Parathyroid adenoma (tissue), 2 donors: ENCODE measurements at regions not wholly inside any gene's neighbourhood (a gene's known extent, or its start where the extent isn't known, plus 50 kb on each side); places are given as distances from the start of the nearest gene placed in this dataset.

Experiments
- H2AFZ ChIP-seq: fragments of 300-600 bp; sonication (generic); one replicate; pipeline ENCODE4 v1.7.0; 2017; ENCODE audit warnings: antibody characterized with exemption, mild to moderate bottlenecking
- H3K27ac ChIP-seq: fragments of 300-600 bp; sonication (generic); one replicate; pipeline ENCODE4 v1.7.0; 2017
- H3K27me3 ChIP-seq: fragments of 300-600 bp; sonication (generic); one replicate; pipeline ENCODE4 v1.7.0; 2017; ENCODE audit warnings: low read length; ENCODE audit not compliant: control insufficient read depth, insufficient read depth
- H3K36me3 ChIP-seq: fragments of 300-600 bp; sonication (generic); one replicate; pipeline ENCODE4 v1.7.0; 2017; ENCODE audit warnings: low read length; ENCODE audit not compliant: control insufficient read depth, insufficient read depth
- H3K4me1 ChIP-seq: fragments of 300-600 bp; sonication (generic); one replicate; pipeline ENCODE4 v1.7.0; 2017; ENCODE audit warnings: control low read depth
- H3K4me2 ChIP-seq: fragments of 300-600 bp; sonication (generic); one replicate; pipeline ENCODE4 v1.7.0; 2017; ENCODE audit warnings: low read length
- H3K4me3 ChIP-seq: fragments of 300-600 bp; sonication (generic); one replicate; pipeline ENCODE4 v1.7.0; 2017; ENCODE audit warnings: low read depth, low read length
- H3K79me2 ChIP-seq: fragments of 300-600 bp; sonication (generic); one replicate; pipeline ENCODE4 v1.7.0; 2017; ENCODE audit warnings: control low read depth
- H3K9ac ChIP-seq: fragments of 300-600 bp; sonication (generic); one replicate; pipeline ENCODE4 v1.7.0; 2017; ENCODE audit warnings: mild to moderate bottlenecking
- H3K9me3 ChIP-seq: fragments of 300-600 bp; sonication (generic); one replicate; pipeline ENCODE4 v1.7.0; 2017; ENCODE audit warnings: low read length; ENCODE audit not compliant: control insufficient read depth
- CTCF ChIP-seq: fragments of 300-600 bp; sonication (generic); IDR thresholded peaks from one replicate; pipeline ENCODE4 v1.7.0; 2017; ENCODE audit warnings: antibody characterized with exemption, mild to moderate bottlenecking
- donor health status: primary hyperparathyroidism.

GRCh38 chr4:96149894-96150293 lies 310.0 kb downstream of the PDHA2 start:
- H3K27me3 ChIP-seq, result no peaks in the 10 kb centered on the region
- no peak overlapping the region for H3K27ac ChIP-seq
- H3K36me3 ChIP-seq, result no peaks in the 10 kb centered on the region
- H2AFZ ChIP-seq, result no peak overlapping the region
- H3K9me3 ChIP-seq, result no peaks in the 10 kb centered on the region
- no peak overlapping the region for H3K9ac ChIP-seq
- H3K79me2 ChIP-seq, result no peaks in the 10 kb centered on the region
- H3K4me2 ChIP-seq, result no peak overlapping the region
- no peak for TF ChIP-seq CTCF
- no peak overlapping the region for H3K4me3 ChIP-seq
- no peaks in the 10 kb centered on the region for H3K4me1 ChIP-seq

- Histone ChIP-seq H3K27ac (no peak overlapping the region), H3K4me3 (no peak overlapping the region)
- no peak for TF ChIP-seq CTCF
Measured at GRCh38 chr4:96150466-96150865, 310.6 kb downstream of the PDHA2 start.

GRCh38 chr4:96152824-96153223 lies 312.9 kb downstream of the PDHA2 start:
- Histone ChIP-seq H3K27ac (no peak overlapping the region), H3K79me2 (no peaks in the 10 kb centered on the region), H3K36me3 (no peaks in the 10 kb centered on the region), H3K4me1 (no peaks in the 10 kb centered on the region), H3K4me3 (no peak overlapping the region), H3K9ac (no peak overlapping the region), H3K27me3 (no peaks in the 10 kb centered on the region), H3K4me2 (no peak overlapping the region), H2AFZ (no peak overlapping the region), H3K9me3 (no peaks in the 10 kb centered on the region)
- no peak for TF ChIP-seq CTCF

More at GRCh38 chr4:96150466-96150865, 310.6 kb downstream of the PDHA2 start:
- no peaks in the 10 kb centered on the region for H3K27me3 ChIP-seq
- no peaks in the 10 kb centered on the region for H3K79me2 ChIP-seq
- no peaks in the 10 kb centered on the region for H3K9me3 ChIP-seq
- H3K9ac ChIP-seq, result no peak overlapping the region
- H3K36me3 ChIP-seq, result no peaks in the 10 kb centered on the region
- no peak overlapping the region for H3K4me2 ChIP-seq
- H3K4me1 ChIP-seq, result no peaks in the 10 kb centered on the region
- no peak overlapping the region for H2AFZ ChIP-seq

- H2AFZ ChIP-seq, result no peak overlapping the region
- H3K27ac ChIP-seq, result no peak overlapping the region
- H3K36me3 ChIP-seq, result no peaks in the 10 kb centered on the region
- no peak for TF ChIP-seq CTCF
- H3K4me3 ChIP-seq, result no peak overlapping the region
- H3K9me3 ChIP-seq, result no peaks in the 10 kb centered on the region
- H3K9ac ChIP-seq, result no peak overlapping the region
- no peak overlapping the region for H3K4me2 ChIP-seq
- no peaks in the 10 kb centered on the region for H3K79me2 ChIP-seq
- H3K27me3 ChIP-seq, result no peaks in the 10 kb centered on the region
- H3K4me1 ChIP-seq, result no peaks in the 10 kb centered on the region
Measured at GRCh38 chr4:96154676-96155075, 314.8 kb downstream of the PDHA2 start.

- no peak overlapping the region for H2AFZ ChIP-seq
- no peak for TF ChIP-seq CTCF
- H3K27ac ChIP-seq, result no peak overlapping the region
- H3K36me3 ChIP-seq, result no peaks in the 10 kb centered on the region
- H3K79me2 ChIP-seq, result no peaks in the 10 kb centered on the region
- H3K4me1 ChIP-seq, result no peaks in the 10 kb centered on the region
- no peak overlapping the region for H3K9ac ChIP-seq
- no peaks in the 10 kb centered on the region for H3K9me3 ChIP-seq
- H3K27me3 ChIP-seq, result no peaks in the 10 kb centered on the region
- H3K4me3 ChIP-seq, result no peak overlapping the region
- no peak overlapping the region for H3K4me2 ChIP-seq
Measured at GRCh38 chr4:96162636-96163035, 322.7 kb downstream of the PDHA2 start.
